ENCODE measurements at regions not wholly inside any gene's neighbourhood (a gene's known extent, or its start where the extent isn't known, plus 50 kb on each side); places are given as distances from the start of the nearest gene placed in this dataset.

- no peak for TF ChIP-seq CTCF (IDR thresholded peaks at IDR 0.05; ENCODE audit: poor library complexity)
- no peak for TF ChIP-seq EZH2phosphoT487 (IDR thresholded peaks at IDR 0.05; ENCODE audit: low read depth, severe bottlenecking, unreplicated experiment)
- TF ChIP-seq EZH2 (IDR thresholded peaks at IDR 0.05; ENCODE audit: borderline replicate concordance) = no peak
- WGBS (ENCODE audit: low lambda C conversion rate, missing lambda C conversion rate) = 97% methylated on average over 12 of the region's 13 CpGs
- Histone ChIP-seq H3K4me3 (no peak overlapping the region), H3K9me3 (ENCODE audit: low read depth) (peaks cover 3% of the 10 kb centered on the region), H3K4me2 (no peak overlapping the region), H4K20me1 (ENCODE audit: insufficient read depth, poor library complexity, severe bottlenecking) (no peaks in the 10 kb centered on the region), H3K4me1 (ENCODE audit: insufficient read depth) (no peaks in the 10 kb centered on the region), H2AFZ (no peak overlapping the region), H3K27me3 (no peaks in the 10 kb centered on the region), H3K36me3 (replicated peaks; ENCODE audit: insufficient read depth, low read depth) (no peaks in the 10 kb centered on the region), H3K27ac (no peak overlapping the region), H3K9me2 (replicated peaks; ENCODE audit: insufficient read depth) (peaks cover 4% of the 10 kb centered on the region), H3K79me2 (no peaks in the 10 kb centered on the region)
- DNase-seq (ENCODE audit: low spot score) = no peak
Observed at GRCh38 chr2:6459138-6459537, 406.6 kb downstream of the CMPK2 start.

DNA sequence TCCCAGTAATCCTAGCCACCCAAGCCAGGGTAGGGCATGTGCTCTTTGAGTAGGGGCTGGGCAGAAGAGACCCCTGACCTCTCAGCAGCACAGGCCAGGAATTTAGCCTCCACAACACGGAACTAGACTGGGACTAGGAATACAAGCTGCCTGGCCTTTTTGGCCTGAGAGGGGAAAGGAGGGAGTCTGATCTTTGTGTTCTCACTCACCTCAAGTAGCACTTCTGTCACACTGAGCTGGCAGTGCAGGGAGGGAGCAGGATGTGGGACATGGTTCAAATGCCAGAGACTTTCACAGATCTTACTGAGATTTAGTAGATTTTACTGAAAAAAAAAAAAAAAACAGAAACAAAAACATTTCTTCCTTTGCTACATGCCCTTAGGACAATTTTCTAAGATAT, 395.2 kb downstream of the CMPK2 start:
- H3K4me3 ChIP-seq = no peak overlapping the region
- no peaks in the 10 kb centered on the region for H4K20me1 ChIP-seq (ENCODE audit: insufficient read depth, poor library complexity, severe bottlenecking)
- no peaks in the 10 kb centered on the region for H3K9me2 ChIP-seq (replicated peaks; ENCODE audit: insufficient read depth)
- DNase-seq (ENCODE audit: low spot score) = no peak
- H3K27me3 ChIP-seq = no peaks in the 10 kb centered on the region
- TF ChIP-seq EZH2 (IDR thresholded peaks at IDR 0.05; ENCODE audit: borderline replicate concordance) (no peak), EZH2phosphoT487 (IDR thresholded peaks at IDR 0.05; ENCODE audit: low read depth, severe bottlenecking, unreplicated experiment) (no peak), CTCF (IDR thresholded peaks at IDR 0.05; ENCODE audit: poor library complexity) (no peak)
- WGBS (ENCODE audit: low lambda C conversion rate, missing lambda C conversion rate) = 86% methylated on average over 1 of the region's 1 CpG
- no peaks in the 10 kb centered on the region for H3K79me2 ChIP-seq
- H3K4me2 ChIP-seq = no peak overlapping the region
- H3K4me1 ChIP-seq (ENCODE audit: insufficient read depth) = no peaks in the 10 kb centered on the region
- no peak overlapping the region for H3K27ac ChIP-seq
- H3K9me3 ChIP-seq (ENCODE audit: low read depth) = peaks cover 9% of the 10 kb centered on the region
- H2AFZ ChIP-seq = no peak overlapping the region
- H3K36me3 ChIP-seq (replicated peaks; ENCODE audit: insufficient read depth, low read depth) = no peaks in the 10 kb centered on the region

DNA sequence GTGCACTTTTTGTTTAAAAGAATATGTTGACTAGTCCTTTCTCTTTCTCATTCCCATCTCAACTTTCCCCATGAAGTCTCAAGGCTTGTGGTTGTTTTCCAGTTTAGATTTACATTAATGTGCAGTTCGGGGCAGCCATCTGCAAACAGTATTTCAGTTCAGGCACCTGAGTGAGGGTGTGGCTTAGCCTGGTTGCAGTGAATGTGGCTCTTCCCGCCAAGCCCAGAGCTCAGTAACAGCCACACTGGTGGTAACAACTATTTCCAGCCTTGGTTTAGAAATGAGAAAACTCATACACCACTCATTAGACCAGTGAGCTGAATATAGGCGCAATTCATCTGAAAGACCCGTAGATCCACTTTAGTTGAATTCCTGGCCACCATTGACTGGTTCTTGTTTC, 394.3 kb downstream of the CMPK2 start:
- H2AFZ ChIP-seq = no peak overlapping the region
- H3K27ac ChIP-seq = no peak overlapping the region
- H3K27me3 ChIP-seq = no peaks in the 10 kb centered on the region
- H3K9me3 ChIP-seq (ENCODE audit: low read depth) = peaks cover 9% of the 10 kb centered on the region
- no peaks in the 10 kb centered on the region for H3K4me1 ChIP-seq (ENCODE audit: insufficient read depth)
- no peaks in the 10 kb centered on the region for H3K9me2 ChIP-seq (replicated peaks; ENCODE audit: insufficient read depth)
- 86% methylated on average over 4 of the region's 4 CpGs for WGBS (ENCODE audit: low lambda C conversion rate, missing lambda C conversion rate)
- TF ChIP-seq CTCF (IDR thresholded peaks at IDR 0.05; ENCODE audit: poor library complexity) = no peak
- TF ChIP-seq EZH2 (IDR thresholded peaks at IDR 0.05; ENCODE audit: borderline replicate concordance) = no peak
- no peak for TF ChIP-seq EZH2phosphoT487 (IDR thresholded peaks at IDR 0.05; ENCODE audit: low read depth, severe bottlenecking, unreplicated experiment)
- H3K79me2 ChIP-seq = no peaks in the 10 kb centered on the region
- H3K36me3 ChIP-seq (replicated peaks; ENCODE audit: insufficient read depth, low read depth) = no peaks in the 10 kb centered on the region
- no peaks in the 10 kb centered on the region for H4K20me1 ChIP-seq (ENCODE audit: insufficient read depth, poor library complexity, severe bottlenecking)
- H3K4me2 ChIP-seq = no peak overlapping the region
- no peak for DNase-seq (ENCODE audit: low spot score)
- no peak overlapping the region for H3K4me3 ChIP-seq

Data from hepatocyte (in vitro differentiated cells).